Osteocyte (in vitro differentiated cells): ENCODE measurements at regions not wholly inside any gene's neighbourhood (a gene's known extent, or its start where the extent isn't known, plus 50 kb on each side); places are given as distances from the start of the nearest gene placed in this dataset.
"Not testable (repeated sequence)": the region's sequence is repeated elsewhere in the genome, so short reads cannot be mapped to it uniquely, and the experiment has no call there.

Experiments
- DNase-seq: peaks from one replicate; pipeline ENCODE4 v3.0.0; 2021; ENCODE audit warnings: mixed read lengths; ENCODE audit not compliant: unreplicated experiment; ENCODE audit errors: extremely low spot score
- H3K27ac Mint-ChIP-seq: one replicate; pipeline ENCODE4 v1.8.0; 2021; ENCODE audit warnings: mild to moderate bottlenecking, mixed read lengths; ENCODE audit not compliant: unreplicated experiment
- H3K27me3 Mint-ChIP-seq: one replicate; pipeline ENCODE4 v1.8.0; 2021; ENCODE audit warnings: mixed read lengths; ENCODE audit not compliant: unreplicated experiment
- H3K36me3 Mint-ChIP-seq: one replicate; pipeline ENCODE4 v1.8.0; 2021; ENCODE audit warnings: mixed read lengths; ENCODE audit not compliant: unreplicated experiment
- H3K4me1 Mint-ChIP-seq: one replicate; pipeline ENCODE4 v1.8.0; 2021; ENCODE audit warnings: mixed read lengths; ENCODE audit not compliant: unreplicated experiment
- H3K4me3 Mint-ChIP-seq: one replicate; pipeline ENCODE4 v1.8.0; 2021; ENCODE audit warnings: mild to moderate bottlenecking, moderate library complexity, mixed read lengths; ENCODE audit not compliant: unreplicated experiment
- H3K9me3 Mint-ChIP-seq: one replicate; pipeline ENCODE4 v1.8.0; 2021; ENCODE audit warnings: mixed read lengths; ENCODE audit not compliant: unreplicated experiment
- CTCF ChIP-seq: fragments of 200-600 bp; sonication (generic); IDR thresholded peaks from 2 replicates; pipeline ENCODE4 v1.5.0; 2021; ENCODE audit warnings: antibody characterized with exemption, mild to moderate bottlenecking, moderate library complexity

- not testable (repeated sequence) for H3K36me3 Mint-ChIP-seq, H3K9me3 Mint-ChIP-seq, H3K4me3 Mint-ChIP-seq, H3K27ac Mint-ChIP-seq, H3K27me3 Mint-ChIP-seq, DNase-seq, H3K4me1 Mint-ChIP-seq
Observed at GRCh38 chr1:224031986-224032385, 81.9 kb upstream of the FBXO28 start.

GRCh38 chr1:224030257-224030656 lies 83.7 kb upstream of the FBXO28 start:
- not testable (repeated sequence) for H3K27me3 Mint-ChIP-seq, H3K4me3 Mint-ChIP-seq, H3K4me1 Mint-ChIP-seq, H3K9me3 Mint-ChIP-seq, H3K27ac Mint-ChIP-seq, DNase-seq, H3K36me3 Mint-ChIP-seq

- H3K4me1 Mint-ChIP-seq, H3K27ac Mint-ChIP-seq, H3K9me3 Mint-ChIP-seq, H3K4me3 Mint-ChIP-seq, H3K36me3 Mint-ChIP-seq, H3K27me3 Mint-ChIP-seq, DNase-seq: not testable (repeated sequence)
Observed at GRCh38 chr1:224029286-224030025, 84.5 kb upstream of the FBXO28 start.

- H3K4me3 Mint-ChIP-seq, H3K27me3 Mint-ChIP-seq, H3K9me3 Mint-ChIP-seq, H3K4me1 Mint-ChIP-seq, DNase-seq, H3K27ac Mint-ChIP-seq, H3K36me3 Mint-ChIP-seq: not testable (repeated sequence)
Observed at GRCh38 chr1:224028802-224029201, 85.1 kb upstream of the FBXO28 start.

GRCh38 chr1:224023122-224023521 lies 90.8 kb upstream of the FBXO28 start:
- not testable (repeated sequence) for H3K27ac Mint-ChIP-seq, H3K9me3 Mint-ChIP-seq, H3K4me3 Mint-ChIP-seq, H3K36me3 Mint-ChIP-seq, DNase-seq, H3K4me1 Mint-ChIP-seq, H3K27me3 Mint-ChIP-seq

GRCh38 chr1:224022249-224022970 lies 91.5 kb upstream of the FBXO28 start:
- H3K36me3 Mint-ChIP-seq, H3K27me3 Mint-ChIP-seq, DNase-seq: not testable (repeated sequence)

GRCh38 chr1:224019866-224020265 lies 94.0 kb upstream of the FBXO28 start:
- H3K4me3 Mint-ChIP-seq, DNase-seq, H3K36me3 Mint-ChIP-seq, H3K4me1 Mint-ChIP-seq, H3K27ac Mint-ChIP-seq, H3K9me3 Mint-ChIP-seq, H3K27me3 Mint-ChIP-seq: not testable (repeated sequence)

More at GRCh38 chr1:224022249-224022970, 91.5 kb upstream of the FBXO28 start:
- H3K27ac Mint-ChIP-seq, H3K9me3 Mint-ChIP-seq, H3K4me1 Mint-ChIP-seq, H3K4me3 Mint-ChIP-seq: not testable (repeated sequence)

- not testable (repeated sequence) for H3K27me3 Mint-ChIP-seq, DNase-seq, H3K4me3 Mint-ChIP-seq
Observed at GRCh38 chr1:224015782-224016181, 98.1 kb upstream of the FBXO28 start.

GRCh38 chr1:224014330-224014649 lies 99.6 kb upstream of the FBXO28 start:
- Mint-ChIP-seq H3K27me3 (no peaks in the 10 kb centered on the region), H3K27ac (no peak overlapping the region), H3K9me3 (no peaks in the 10 kb centered on the region), H3K4me3 (no peak overlapping the region), H3K4me1 (no peaks in the 10 kb centered on the region), H3K36me3 (peaks cover 10% of the 10 kb centered on the region)
- no peak for TF ChIP-seq CTCF
- DNase-seq: no peak

More at GRCh38 chr1:224015782-224016181, 98.1 kb upstream of the FBXO28 start:
- not testable (repeated sequence) for H3K27ac Mint-ChIP-seq, H3K9me3 Mint-ChIP-seq, H3K4me1 Mint-ChIP-seq, H3K36me3 Mint-ChIP-seq

GRCh38 chr1:224013626-224014329 lies 100.1 kb upstream of the FBXO28 start:
- H3K4me3 Mint-ChIP-seq, H3K27ac Mint-ChIP-seq, DNase-seq, H3K9me3 Mint-ChIP-seq, H3K27me3 Mint-ChIP-seq, H3K4me1 Mint-ChIP-seq: not testable (repeated sequence)
- peaks cover 12% of the 10 kb centered on the region for H3K36me3 Mint-ChIP-seq

- not testable (repeated sequence) for H3K4me1 Mint-ChIP-seq, DNase-seq, H3K27me3 Mint-ChIP-seq, H3K4me3 Mint-ChIP-seq, H3K9me3 Mint-ChIP-seq, H3K27ac Mint-ChIP-seq
- H3K36me3 Mint-ChIP-seq: peaks cover 15% of the 10 kb centered on the region
Observed at GRCh38 chr1:224012807-224013434, 101.0 kb upstream of the FBXO28 start.
